Left ventricle myocardium inferior (tissue), 1 donor: ENCODE measurements at regions not wholly inside any gene's neighbourhood (a gene's known extent, or its start where the extent isn't known, plus 50 kb on each side); places are given as distances from the start of the nearest gene placed in this dataset.

Source experiments
- DNase-seq: peaks from one replicate; pipeline ENCODE4 v3.0.0-alpha.2; 2020
- H3K27ac ChIP-seq: fragments of 200-600 bp; replicated peaks from 2 replicates; pipeline ENCODE4 v1.8.0; 2021
- H3K27me3 ChIP-seq: fragments of 200-600 bp; 2 replicates; pipeline ENCODE4 v1.8.0; 2021; ENCODE audit warnings: low read depth
- H3K36me3 ChIP-seq: fragments of 200-600 bp; 2 replicates; pipeline ENCODE4 v1.8.0; 2021
- H3K4me1 ChIP-seq: fragments of 200-600 bp; 2 replicates; pipeline ENCODE4 v1.8.0; 2021
- H3K4me3 ChIP-seq: fragments of 200-600 bp; 2 replicates; pipeline ENCODE4 v1.8.0; 2021; ENCODE audit warnings: mild to moderate bottlenecking, moderate library complexity
- H3K9me3 ChIP-seq: fragments of 200-600 bp; replicated peaks from 2 replicates; pipeline ENCODE4 v1.8.0; 2021
- CTCF ChIP-seq: fragments of 200-600 bp; IDR thresholded peaks from 2 replicates; pipeline ENCODE4 v1.8.0; 2021; ENCODE audit warnings: antibody characterized with exemption, mild to moderate bottlenecking, borderline replicate concordance
- intact Hi-C: fragments of 100-400 bp; cut with micrococcal nuclease; formaldehyde crosslinking; loops from one replicate; pipeline ENCODE4 v1.11.0; 2022
- donor health status: DM: no; HTN: yes; CAD: no; lungs with severe emphysema.

GRCh38 chr4:100130964-100131363, 59.3 kb downstream of the DDIT4L start:
- H3K27ac ChIP-seq: no peak overlapping the region

GRCh38 chr4:100130491-100130890, 59.8 kb downstream of the DDIT4L start:
- TF ChIP-seq CTCF: no peak
- no peak for DNase-seq
- Histone ChIP-seq H3K4me3 (no peak overlapping the region), H3K4me1 (no peaks in the 10 kb centered on the region), H3K9me3 (peaks cover 3% of the 10 kb centered on the region), H3K36me3 (no peaks in the 10 kb centered on the region), H3K27ac (no peak overlapping the region), H3K27me3 (no peaks in the 10 kb centered on the region)
- intact Hi-C loops: no loop called here

More at GRCh38 chr4:100130964-100131363, 59.3 kb downstream of the DDIT4L start:
- no peaks in the 10 kb centered on the region for H3K36me3 ChIP-seq
- no peak overlapping the region for H3K4me3 ChIP-seq
- no peak for DNase-seq
- no peaks in the 10 kb centered on the region for H3K27me3 ChIP-seq
- TF ChIP-seq CTCF: no peak
- no peaks in the 10 kb centered on the region for H3K9me3 ChIP-seq
- no peaks in the 10 kb centered on the region for H3K4me1 ChIP-seq
- intact Hi-C loops: no loop called here

GRCh38 chr4:100129774-100130173, 60.5 kb downstream of the DDIT4L start:
- no peak for TF ChIP-seq CTCF
- Histone ChIP-seq H3K36me3 (no peaks in the 10 kb centered on the region), H3K4me1 (no peaks in the 10 kb centered on the region), H3K9me3 (peaks cover 10% of the 10 kb centered on the region), H3K27me3 (no peaks in the 10 kb centered on the region), H3K27ac (no peak overlapping the region), H3K4me3 (no peak overlapping the region)
- no peak for DNase-seq
- intact Hi-C loops: no loop called here

- H3K27me3 ChIP-seq: no peaks in the 10 kb centered on the region
- H3K9me3 ChIP-seq: peaks cover 22% of the 10 kb centered on the region
- H3K4me3 ChIP-seq: no peak overlapping the region
- DNase-seq: no peak
- no peaks in the 10 kb centered on the region for H3K4me1 ChIP-seq
- intact Hi-C loops: no loop called here
- no peak for TF ChIP-seq CTCF
- H3K36me3 ChIP-seq: no peaks in the 10 kb centered on the region
- H3K27ac ChIP-seq: no peak overlapping the region
Observed at GRCh38 chr4:100128338-100128737, 61.9 kb downstream of the DDIT4L start.

- Histone ChIP-seq H3K27ac (no peak overlapping the region), H3K36me3 (no peaks in the 10 kb centered on the region), H3K9me3 (peaks cover 22% of the 10 kb centered on the region), H3K27me3 (no peaks in the 10 kb centered on the region), H3K4me1 (no peaks in the 10 kb centered on the region), H3K4me3 (no peak overlapping the region)
- DNase-seq: no peak
- TF ChIP-seq CTCF: no peak
- intact Hi-C loops: no loop called here
Observed at GRCh38 chr4:100124715-100125114, 65.6 kb downstream of the DDIT4L start.

- Histone ChIP-seq H3K4me1 (no peaks in the 10 kb centered on the region), H3K36me3 (no peaks in the 10 kb centered on the region), H3K4me3 (no peak overlapping the region), H3K27me3 (no peaks in the 10 kb centered on the region), H3K9me3 (no peaks in the 10 kb centered on the region), H3K27ac (no peak overlapping the region)
- DNase-seq: no peak
- no peak for TF ChIP-seq CTCF
- intact Hi-C loops: no loop called here
Observed at GRCh38 chr4:100118181-100118580, 72.1 kb downstream of the DDIT4L start.
